Activated naive CD8-positive, alpha-beta T cell treated with anti-CD3 and anti-CD28 coated beads, Interleukin-2, amount 50 U/mL, for 24 hours (primary cell): ENCODE measurements at regions not wholly inside any gene's neighbourhood (a gene's known extent, or its start where the extent isn't known, plus 50 kb on each side); places are given as distances from the start of the nearest gene placed in this dataset.

ENCODE experiments used
- ATAC-seq: fragments of 150-1000 bp; cut with Tn5 transposase; one replicate; pipeline ENCODE4 v1.10.0; 2021
- DNase-seq: peaks from one replicate; pipeline ENCODE4 v3.0.0; 2021
- H3K27ac Mint-ChIP-seq: one replicate; pipeline ENCODE4 v1.8.0; 2021; ENCODE audit warnings: mild to moderate bottlenecking, mixed read lengths
- H3K27me3 Mint-ChIP-seq: one replicate; pipeline ENCODE4 v1.8.0; 2021; ENCODE audit warnings: mixed read lengths
- H3K36me3 Mint-ChIP-seq: one replicate; pipeline ENCODE4 v1.8.0; 2021; ENCODE audit warnings: low read depth, mixed read lengths
- H3K4me1 Mint-ChIP-seq: one replicate; pipeline ENCODE4 v1.8.0; 2021; ENCODE audit warnings: mixed read lengths
- H3K4me3 Mint-ChIP-seq: one replicate; pipeline ENCODE4 v1.8.0; 2021; ENCODE audit warnings: mild to moderate bottlenecking, moderate library complexity, mixed read lengths
- H3K9me3 Mint-ChIP-seq: one replicate; pipeline ENCODE4 v1.8.0; 2021; ENCODE audit warnings: mixed read lengths

GRCh38 chr2:120859814-120860578 lies 124.3 kb downstream of the GLI2 start:
- no peaks in the 10 kb centered on the region for H3K4me1 Mint-ChIP-seq
- H3K9me3 Mint-ChIP-seq, result no peaks in the 10 kb centered on the region
- no peak overlapping the region for H3K27ac Mint-ChIP-seq
- H3K27me3 Mint-ChIP-seq, result no peaks in the 10 kb centered on the region
- no peak overlapping the region for H3K4me3 Mint-ChIP-seq
- ATAC-seq (no peak), DNase-seq (no peak)
- H3K36me3 Mint-ChIP-seq, result no peaks in the 10 kb centered on the region

DNA sequence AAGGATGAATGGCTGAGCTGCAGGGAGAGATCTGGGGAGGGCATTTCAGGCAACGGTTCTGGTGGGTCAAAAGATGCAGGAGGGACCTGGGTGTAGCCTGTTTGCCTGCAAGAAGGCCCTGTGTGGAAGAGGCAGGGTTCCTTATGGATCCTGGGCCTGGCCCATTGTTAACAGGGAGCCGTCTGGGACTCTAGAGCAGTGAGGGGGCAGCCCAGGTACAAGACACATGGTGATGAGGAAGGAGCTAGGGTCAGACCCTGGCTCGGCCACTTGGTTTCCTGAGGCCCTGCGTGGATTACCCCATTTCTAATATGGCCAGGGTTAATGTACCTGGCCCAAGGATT lies 124.9 kb downstream of the GLI2 start:
- no peaks in the 10 kb centered on the region for H3K9me3 Mint-ChIP-seq
- no peak overlapping the region for H3K27ac Mint-ChIP-seq
- H3K4me3 Mint-ChIP-seq, result no peak overlapping the region
- H3K4me1 Mint-ChIP-seq, result no peaks in the 10 kb centered on the region
- H3K27me3 Mint-ChIP-seq, result no peaks in the 10 kb centered on the region
- no peak for ATAC-seq
- no peak for DNase-seq
- H3K36me3 Mint-ChIP-seq, result no peaks in the 10 kb centered on the region

GRCh38 chr2:120861191-120861575 lies 125.5 kb downstream of the GLI2 start:
- no peak overlapping the region for H3K4me3 Mint-ChIP-seq
- ATAC-seq, result no peak
- H3K36me3 Mint-ChIP-seq, result no peaks in the 10 kb centered on the region
- no peak overlapping the region for H3K27ac Mint-ChIP-seq
- H3K9me3 Mint-ChIP-seq, result no peaks in the 10 kb centered on the region
- peaks cover 3% of the 10 kb centered on the region for H3K27me3 Mint-ChIP-seq
- DNase-seq, result no peak
- no peaks in the 10 kb centered on the region for H3K4me1 Mint-ChIP-seq

- H3K27me3 Mint-ChIP-seq, result peaks cover 5% of the 10 kb centered on the region
- no peaks in the 10 kb centered on the region for H3K9me3 Mint-ChIP-seq
- H3K4me1 Mint-ChIP-seq, result no peaks in the 10 kb centered on the region
- ATAC-seq, result no peak
- no peak overlapping the region for H3K27ac Mint-ChIP-seq
- no peak for DNase-seq
- no peaks in the 10 kb centered on the region for H3K36me3 Mint-ChIP-seq
- H3K4me3 Mint-ChIP-seq, result no peak overlapping the region
These were observed 126.0 kb downstream of the GLI2 start for GRCh38 chr2:120861576-120862191.

GRCh38 chr2:120862201-120863060 lies 126.8 kb downstream of the GLI2 start:
- H3K36me3 Mint-ChIP-seq, result no peaks in the 10 kb centered on the region
- DNase-seq (no peak), ATAC-seq (no peak)
- no peak overlapping the region for H3K27ac Mint-ChIP-seq
- H3K4me3 Mint-ChIP-seq, result no peak overlapping the region
- H3K4me1 Mint-ChIP-seq, result no peaks in the 10 kb centered on the region
- peaks cover 9% of the 10 kb centered on the region for H3K27me3 Mint-ChIP-seq
- H3K9me3 Mint-ChIP-seq, result no peaks in the 10 kb centered on the region

DNA sequence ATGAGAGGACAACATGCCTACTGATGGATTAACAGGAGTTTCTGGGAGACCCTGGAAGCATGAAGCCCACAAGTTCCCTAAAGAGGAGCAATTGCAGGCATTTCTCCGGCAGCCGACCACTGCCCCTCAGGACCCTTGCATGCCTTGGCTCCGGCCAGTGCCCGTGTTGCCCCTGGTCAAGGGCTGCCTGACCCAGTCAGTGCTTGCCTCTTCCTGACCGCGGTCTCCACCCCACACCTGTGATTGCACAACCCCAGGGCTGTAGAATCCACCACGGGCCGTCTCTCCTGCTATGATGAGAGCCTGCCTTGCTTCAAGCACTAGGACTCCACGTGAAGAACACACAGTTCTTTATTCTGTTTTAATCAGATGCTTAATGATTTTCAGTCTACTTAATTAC lies 127.5 kb downstream of the GLI2 start:
- peaks cover 12% of the 10 kb centered on the region for H3K27me3 Mint-ChIP-seq
- no peak for ATAC-seq

DNA sequence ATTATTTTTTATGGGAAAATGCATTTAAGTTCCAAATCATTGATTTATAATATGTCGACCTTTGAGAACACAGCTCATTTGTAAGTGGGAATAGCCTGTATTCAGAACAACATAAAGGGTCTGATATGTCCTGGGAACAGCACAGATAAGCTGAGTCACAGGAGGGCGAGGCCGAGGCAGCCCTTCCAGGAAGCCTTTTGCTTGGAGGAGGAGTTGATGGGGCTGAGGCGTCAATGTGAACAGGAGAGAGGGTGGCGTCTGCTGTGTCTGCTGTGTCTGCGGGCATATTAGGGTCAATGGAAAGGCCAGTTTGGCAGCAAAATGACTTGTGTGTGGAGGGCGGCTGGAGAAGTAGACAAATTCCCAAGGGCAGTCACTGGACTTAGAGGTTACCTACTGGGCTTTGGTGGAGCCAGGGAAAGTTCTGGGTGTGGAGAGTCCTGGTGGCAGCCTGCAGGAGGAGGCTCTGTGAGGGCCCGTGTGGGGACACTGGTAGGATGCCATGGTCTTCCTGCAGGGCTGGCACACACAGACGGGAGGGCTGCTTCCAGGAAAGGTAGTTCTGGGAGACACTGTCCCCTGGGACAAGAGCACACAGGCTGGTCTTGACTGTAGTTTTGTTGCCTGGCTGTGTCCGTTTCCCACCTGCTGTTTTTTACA lies 128.1 kb downstream of the GLI2 start:
- no peaks in the 10 kb centered on the region for H3K4me1 Mint-ChIP-seq
- no peak overlapping the region for H3K27ac Mint-ChIP-seq
- DNase-seq, result no peak
- H3K4me3 Mint-ChIP-seq, result no peak overlapping the region
- no peaks in the 10 kb centered on the region for H3K9me3 Mint-ChIP-seq
- no peak for ATAC-seq
- H3K36me3 Mint-ChIP-seq, result no peaks in the 10 kb centered on the region
- peaks cover 18% of the 10 kb centered on the region for H3K27me3 Mint-ChIP-seq

More for the DNA sequence above, 127.5 kb downstream of the GLI2 start:
- no peak overlapping the region for H3K27ac Mint-ChIP-seq
- no peak for DNase-seq
- no peaks in the 10 kb centered on the region for H3K4me1 Mint-ChIP-seq
- no peak overlapping the region for H3K4me3 Mint-ChIP-seq
- H3K9me3 Mint-ChIP-seq, result no peaks in the 10 kb centered on the region
- no peaks in the 10 kb centered on the region for H3K36me3 Mint-ChIP-seq

- DNase-seq, result no peak
- H3K9me3 Mint-ChIP-seq, result no peaks in the 10 kb centered on the region
- H3K4me3 Mint-ChIP-seq, result no peak overlapping the region
- H3K27me3 Mint-ChIP-seq, result peaks cover 25% of the 10 kb centered on the region
- H3K4me1 Mint-ChIP-seq, result no peaks in the 10 kb centered on the region
- ATAC-seq, result no peak
- no peaks in the 10 kb centered on the region for H3K36me3 Mint-ChIP-seq
- no peak overlapping the region for H3K27ac Mint-ChIP-seq
These were observed 129.3 kb downstream of the GLI2 start for GRCh38 chr2:120864981-120865380.

GRCh38 chr2:120865656-120866055 lies 130.0 kb downstream of the GLI2 start:
- Mint-ChIP-seq H3K36me3 (no peaks in the 10 kb centered on the region), H3K9me3 (no peaks in the 10 kb centered on the region), H3K4me1 (no peaks in the 10 kb centered on the region), H3K27me3 (peaks cover 28% of the 10 kb centered on the region), H3K27ac (no peak overlapping the region), H3K4me3 (no peak overlapping the region)
- ATAC-seq, result peak; percentile 15
- no peak for DNase-seq

DNA sequence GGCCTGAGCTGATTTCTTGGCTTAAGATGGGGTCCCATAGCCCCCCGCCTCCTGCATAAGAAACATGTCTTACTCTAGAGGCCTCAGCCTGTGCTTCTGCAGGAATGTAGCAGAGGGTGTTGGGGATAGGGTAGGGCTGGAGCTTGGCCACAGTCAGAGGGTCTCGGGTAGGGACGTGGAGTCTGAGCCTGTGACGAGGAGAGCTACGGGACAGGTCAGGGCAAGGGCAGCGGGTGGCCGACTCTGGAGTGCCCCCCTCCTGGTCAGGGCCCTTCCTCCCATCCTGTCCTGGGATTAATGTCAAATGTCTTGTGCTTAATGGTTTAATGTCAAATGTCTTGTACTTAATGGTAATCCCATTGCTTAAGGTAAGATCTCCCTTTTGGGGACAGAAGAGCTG lies 130.4 kb downstream of the GLI2 start:
- H3K4me3 Mint-ChIP-seq, result no peak overlapping the region
- no peaks in the 10 kb centered on the region for H3K9me3 Mint-ChIP-seq
- DNase-seq, result no peak
- H3K4me1 Mint-ChIP-seq, result no peaks in the 10 kb centered on the region
- H3K36me3 Mint-ChIP-seq, result no peaks in the 10 kb centered on the region
- ATAC-seq, result peak; percentile 18
- H3K27ac Mint-ChIP-seq, result no peak overlapping the region
- peaks cover 28% of the 10 kb centered on the region for H3K27me3 Mint-ChIP-seq

GRCh38 chr2:120866483-120867140 lies 130.9 kb downstream of the GLI2 start:
- Mint-ChIP-seq H3K9me3 (no peaks in the 10 kb centered on the region), H3K27ac (no peak overlapping the region), H3K4me1 (no peaks in the 10 kb centered on the region), H3K36me3 (no peaks in the 10 kb centered on the region), H3K4me3 (no peak overlapping the region), H3K27me3 (peaks cover 28% of the 10 kb centered on the region)
- DNase-seq (no peak), ATAC-seq (no peak)

DNA sequence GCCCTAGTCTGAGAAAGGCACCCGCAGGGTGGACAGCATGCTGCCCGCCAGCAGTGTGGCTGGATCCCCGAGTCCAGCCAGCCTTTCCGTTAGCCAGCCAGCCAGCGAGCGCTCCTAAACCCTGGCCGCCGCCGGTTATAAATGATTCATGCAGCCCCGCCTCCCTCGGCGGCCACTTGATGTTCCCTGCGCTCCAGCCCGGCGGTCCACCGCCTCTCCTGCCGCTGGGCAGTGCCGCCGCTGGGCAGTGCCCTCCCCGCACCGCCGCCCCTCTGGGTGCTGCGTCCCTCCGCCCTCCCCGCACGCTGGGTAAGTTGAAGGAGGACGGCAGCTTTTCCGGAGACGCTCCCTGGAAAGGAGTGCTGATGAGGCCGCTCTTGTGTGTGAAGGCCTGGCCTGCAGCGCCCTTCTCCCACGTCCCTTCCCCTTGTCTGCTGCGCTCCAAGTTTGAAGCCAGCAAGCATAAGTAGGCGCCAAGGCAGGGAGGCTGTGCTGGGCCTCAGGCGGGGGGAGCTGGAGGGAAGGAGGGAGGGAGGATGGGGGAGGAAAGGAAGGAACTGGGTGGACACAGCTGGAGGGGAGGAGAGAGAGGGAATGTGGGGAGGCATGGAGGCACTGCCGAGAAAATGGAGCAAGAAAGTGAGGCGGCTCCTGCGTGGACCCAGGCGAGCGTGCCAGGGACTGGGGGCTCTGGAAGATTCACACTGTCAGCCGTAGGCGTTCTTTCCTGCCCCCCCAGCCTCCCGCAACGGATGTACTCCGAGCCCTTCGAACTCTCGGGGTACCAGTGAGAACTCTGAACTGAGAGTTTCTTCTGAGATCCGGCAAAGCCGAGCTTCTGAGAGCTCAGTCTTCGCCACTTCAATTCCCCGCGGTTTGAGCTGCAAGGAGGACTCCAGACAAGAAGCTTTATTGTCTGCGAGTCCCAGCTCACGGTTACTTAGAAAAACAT lies 131.9 kb downstream of the GLI2 start:
- Mint-ChIP-seq H3K4me1 (no peaks in the 10 kb centered on the region), H3K27ac (no peak overlapping the region), H3K9me3 (no peaks in the 10 kb centered on the region), H3K4me3 (no peak overlapping the region), H3K27me3 (peaks cover 28% of the 10 kb centered on the region), H3K36me3 (no peaks in the 10 kb centered on the region)
- no peak for ATAC-seq
- DNase-seq, result no peak

- no peak overlapping the region for H3K4me3 Mint-ChIP-seq
These were observed 132.7 kb downstream of the GLI2 start for GRCh38 chr2:120868366-120868765.

More at GRCh38 chr2:120868366-120868765, 132.7 kb downstream of the GLI2 start:
- H3K27ac Mint-ChIP-seq, result no peak overlapping the region
- DNase-seq (no peak), ATAC-seq (no peak)
- no peaks in the 10 kb centered on the region for H3K36me3 Mint-ChIP-seq
- H3K9me3 Mint-ChIP-seq, result no peaks in the 10 kb centered on the region
- peaks cover 28% of the 10 kb centered on the region for H3K27me3 Mint-ChIP-seq
- no peaks in the 10 kb centered on the region for H3K4me1 Mint-ChIP-seq
